HepG2 (cell line): ENCODE measurements at regions not wholly inside any gene's neighbourhood (a gene's known extent, or its start where the extent isn't known, plus 50 kb on each side); places are given as distances from the start of the nearest gene placed in this dataset.

Experiments
- BHLHE40 ChIP-seq: IDR thresholded peaks from 2 replicates; pipeline ENCODE4 v1.6.1; 2011; ENCODE audit warnings: low read length, improper control_type of control experiment
- EZH2 ChIP-seq: conservative IDR thresholded peaks from 2 replicates; pipeline ENCODE4 v1.6.1; 2012; ENCODE audit warnings: mild to moderate bottlenecking, low read depth, low read length, moderate library complexity
- FOXJ3 ChIP-seq: sonication (generic); formaldehyde crosslinking; IDR thresholded peaks from 2 replicates; pipeline ENCODE4 v1.4.0; 2020; ENCODE audit warnings: missing genetic modification reagents, mild to moderate bottlenecking, borderline replicate concordance
- JUNB ChIP-seq: sonication (generic); formaldehyde crosslinking; IDR thresholded peaks from 2 replicates; pipeline ENCODE4 v1.8.0; 2022; ENCODE audit warnings: missing genetic modification reagents, mild to moderate bottlenecking, borderline replicate concordance
- JUND ChIP-seq: sonication (generic); formaldehyde crosslinking; IDR thresholded peaks from 2 replicates; pipeline ENCODE4 v1.8.0; 2022; ENCODE audit warnings: mild to moderate bottlenecking, missing genetic modification reagents
- KAT8 ChIP-seq: IDR thresholded peaks from 2 replicates; pipeline ENCODE4 v1.6.1; 2016; ENCODE audit warnings: missing genetic modification reagents, missing compliant biosample characterization
- MAFG ChIP-seq: sonication (generic); formaldehyde crosslinking; IDR thresholded peaks from 2 replicates; pipeline ENCODE4 v1.5.1; 2020; ENCODE audit warnings: mild to moderate bottlenecking, missing genetic modification reagents
- MAX ChIP-seq: IDR thresholded peaks from 2 replicates; pipeline ENCODE4 v1.6.1; 2012; ENCODE audit warnings: inconsistent platforms
- NFE2L1 ChIP-seq: sonication (generic); formaldehyde crosslinking; IDR thresholded peaks from 2 replicates; pipeline ENCODE4 v1.4.0; 2020; ENCODE audit warnings: missing genetic modification reagents, mild to moderate bottlenecking, borderline replicate concordance
- SALL1 ChIP-seq: sonication (generic); formaldehyde crosslinking; IDR thresholded peaks from 2 replicates; pipeline ENCODE4 v1.8.0; 2022; ENCODE audit warnings: mild to moderate bottlenecking, missing genetic modification reagents
- TEAD3 ChIP-seq: optimal IDR thresholded peaks from 2 replicates; pipeline ENCODE3; 2016; ENCODE audit warnings: borderline replicate concordance
- ZZZ3 ChIP-seq: sonication (generic); formaldehyde crosslinking; IDR thresholded peaks from 2 replicates; pipeline ENCODE4 v1.4.0; 2020; ENCODE audit warnings: missing genetic modification reagents, mild to moderate bottlenecking, borderline replicate concordance

- TF ChIP-seq TEAD3 (CRISPR knock-in tag) (no peak), MAX (no peak), JUNB (CRISPR knock-in tag) (no peak), ZZZ3 (no peak), EZH2 (no peak), KAT8 (CRISPR knock-in tag) (no peak), MAFG (no peak), BHLHE40 (no peak), FOXJ3 (CRISPR knock-in tag) (no peak), JUND (CRISPR knock-in tag) (no peak), SALL1 (CRISPR knock-in tag) (no peak), NFE2L1 (no peak)
These were observed 123.9 kb downstream of the TMEM17 start for GRCh38 chr2:62382122-62382521.
